ENCODE measurements at regions not wholly inside any gene's neighbourhood (a gene's known extent, or its start where the extent isn't known, plus 50 kb on each side); places are given as distances from the start of the nearest gene placed in this dataset.

DNA sequence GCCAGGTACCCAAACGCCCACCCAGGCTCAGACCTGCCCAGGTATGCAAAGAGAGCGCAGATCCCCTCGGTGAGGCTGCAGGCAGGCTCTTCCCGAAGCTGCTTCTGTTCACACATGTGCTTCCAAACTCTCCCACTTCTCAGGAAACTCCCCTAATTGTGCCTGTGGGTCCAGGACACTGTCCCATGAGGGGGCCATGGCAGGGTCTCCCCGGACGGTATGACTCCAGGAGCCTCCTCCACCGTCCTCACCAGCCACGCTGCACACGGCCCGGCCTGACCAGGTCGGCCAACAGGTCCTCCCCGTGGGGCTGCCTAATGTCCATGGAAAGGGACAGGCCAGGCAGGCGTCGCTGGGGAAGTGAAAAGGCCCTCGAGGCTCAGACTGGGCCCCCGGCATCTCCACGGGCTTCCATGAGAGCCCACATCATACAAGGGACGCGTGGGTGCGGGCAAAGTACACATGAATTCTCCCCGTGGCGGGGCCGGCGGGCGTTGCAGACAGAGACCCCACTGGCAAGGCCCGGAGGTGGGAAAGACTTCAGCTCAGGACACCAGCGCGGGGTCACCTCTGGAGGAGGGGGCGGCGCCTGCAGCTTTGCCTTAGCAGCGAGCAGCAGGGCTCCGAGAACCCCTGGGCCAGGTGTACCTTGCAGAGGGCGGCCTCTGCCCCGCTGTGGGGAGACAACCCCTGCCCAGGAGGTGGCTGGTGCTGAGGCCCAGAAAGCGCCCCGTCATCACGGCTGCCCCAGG is 526.1 kb downstream of the BRD1 start:
- Histone ChIP-seq H3K4me1 (ENCODE audit: control insufficient read depth, insufficient read depth, low read length) (no peaks in the 10 kb centered on the region), H3K9ac (ENCODE audit: low read length) (no peak overlapping the region), H3K27me3 (ENCODE audit: control insufficient read depth, insufficient read depth, low read length) (peaks cover 10% of the 10 kb centered on the region), H3K27ac (ENCODE audit: low read depth, low read length) (no peak overlapping the region), H3K4me3 (ENCODE audit: low read length) (no peak overlapping the region), H3K36me3 (ENCODE audit: control insufficient read depth, insufficient read depth, low read length) (no peaks in the 10 kb centered on the region)

GRCh38 chr22:49300951-49301397 is 526.7 kb downstream of the BRD1 start:
- Histone ChIP-seq H3K4me3 (ENCODE audit: low read length) (no peak overlapping the region), H3K27me3 (ENCODE audit: control insufficient read depth, insufficient read depth, low read length) (peaks cover 10% of the 10 kb centered on the region)

GRCh38 chr22:49300241-49300640 is 527.4 kb downstream of the BRD1 start:
- Histone ChIP-seq H3K4me1 (ENCODE audit: control insufficient read depth, insufficient read depth, low read length) (no peaks in the 10 kb centered on the region), H3K36me3 (ENCODE audit: control insufficient read depth, insufficient read depth, low read length) (no peaks in the 10 kb centered on the region), H3K4me3 (ENCODE audit: low read length) (no peak overlapping the region), H3K27me3 (ENCODE audit: control insufficient read depth, insufficient read depth, low read length) (peaks cover 10% of the 10 kb centered on the region), H3K9ac (ENCODE audit: low read length) (no peak overlapping the region), H3K27ac (ENCODE audit: low read depth, low read length) (no peak overlapping the region)

More at GRCh38 chr22:49300951-49301397, 526.7 kb downstream of the BRD1 start:
- no peak overlapping the region for H3K9ac ChIP-seq (ENCODE audit: low read length)
- H3K27ac ChIP-seq (ENCODE audit: low read depth, low read length): no peak overlapping the region
- no peaks in the 10 kb centered on the region for H3K36me3 ChIP-seq (ENCODE audit: control insufficient read depth, insufficient read depth, low read length)
- no peaks in the 10 kb centered on the region for H3K4me1 ChIP-seq (ENCODE audit: control insufficient read depth, insufficient read depth, low read length)

GRCh38 chr22:49299821-49300231 is 527.8 kb downstream of the BRD1 start:
- Histone ChIP-seq H3K4me1 (ENCODE audit: control insufficient read depth, insufficient read depth, low read length) (no peaks in the 10 kb centered on the region), H3K27me3 (ENCODE audit: control insufficient read depth, insufficient read depth, low read length) (peaks cover 10% of the 10 kb centered on the region), H3K36me3 (ENCODE audit: control insufficient read depth, insufficient read depth, low read length) (no peaks in the 10 kb centered on the region), H3K27ac (ENCODE audit: low read depth, low read length) (no peak overlapping the region), H3K9ac (ENCODE audit: low read length) (no peak overlapping the region), H3K4me3 (ENCODE audit: low read length) (no peak overlapping the region)

DNA sequence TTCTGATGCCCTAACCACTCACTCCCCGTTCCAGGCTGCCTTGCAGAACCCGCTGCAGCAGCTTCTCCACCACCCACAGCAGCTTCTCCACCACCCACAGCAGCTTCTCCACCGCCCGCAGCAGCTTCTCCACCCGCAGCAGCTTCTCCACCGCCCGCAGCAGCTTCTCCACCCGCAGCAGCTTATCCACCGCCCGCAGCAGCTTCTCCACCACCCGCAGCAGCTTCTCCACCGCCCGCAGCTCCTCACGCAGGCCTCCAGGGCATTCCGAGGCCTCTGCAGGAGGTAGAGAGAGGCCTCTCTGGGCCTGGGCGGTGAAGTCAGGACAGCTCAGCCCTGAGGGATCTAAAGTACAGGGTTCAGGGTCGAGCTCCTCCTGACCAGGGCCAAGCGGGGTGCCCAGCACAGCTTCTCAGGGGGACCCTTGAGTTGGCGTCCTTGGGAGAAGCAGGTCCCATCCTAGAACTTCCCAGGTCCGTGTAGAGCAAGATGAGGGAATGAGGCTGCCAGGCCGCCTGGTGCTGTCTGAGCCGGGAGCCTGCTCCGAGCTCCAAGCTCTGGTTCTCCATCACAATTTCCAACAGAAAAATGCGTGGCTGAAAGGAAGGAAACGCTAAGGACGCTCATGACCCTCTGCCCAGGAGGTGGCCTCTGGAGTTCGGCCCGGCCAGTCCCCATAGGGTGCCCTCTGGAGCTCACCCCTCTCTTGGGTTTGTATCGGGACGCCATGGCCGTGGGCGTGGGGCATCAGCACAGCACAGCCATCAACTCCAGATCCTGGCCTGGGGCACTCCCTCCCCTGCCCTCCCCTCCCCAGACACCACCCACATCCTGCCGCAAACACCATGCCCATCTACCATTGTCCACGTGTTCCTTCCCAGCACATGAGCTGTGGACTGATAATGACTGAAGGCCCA is 528.6 kb downstream of the BRD1 start:
- no peak overlapping the region for H3K4me3 ChIP-seq (ENCODE audit: low read length)
- H3K9ac ChIP-seq (ENCODE audit: low read length): no peak overlapping the region
- H3K27me3 ChIP-seq (ENCODE audit: control insufficient read depth, insufficient read depth, low read length): peaks cover 10% of the 10 kb centered on the region
- H3K27ac ChIP-seq (ENCODE audit: low read depth, low read length): no peak overlapping the region
- H3K36me3 ChIP-seq (ENCODE audit: control insufficient read depth, insufficient read depth, low read length): no peaks in the 10 kb centered on the region
- H3K4me1 ChIP-seq (ENCODE audit: control insufficient read depth, insufficient read depth, low read length): no peaks in the 10 kb centered on the region

- Histone ChIP-seq H3K4me3 (ENCODE audit: low read length) (no peak overlapping the region), H3K4me1 (ENCODE audit: control insufficient read depth, insufficient read depth, low read length) (no peaks in the 10 kb centered on the region), H3K27ac (ENCODE audit: low read depth, low read length) (no peak overlapping the region), H3K36me3 (ENCODE audit: control insufficient read depth, insufficient read depth, low read length) (no peaks in the 10 kb centered on the region), H3K9ac (ENCODE audit: low read length) (no peak overlapping the region), H3K27me3 (ENCODE audit: control insufficient read depth, insufficient read depth, low read length) (peaks cover under 1% of the 10 kb centered on the region)
These were observed 529.6 kb downstream of the BRD1 start for GRCh38 chr22:49297871-49298721.

DNA sequence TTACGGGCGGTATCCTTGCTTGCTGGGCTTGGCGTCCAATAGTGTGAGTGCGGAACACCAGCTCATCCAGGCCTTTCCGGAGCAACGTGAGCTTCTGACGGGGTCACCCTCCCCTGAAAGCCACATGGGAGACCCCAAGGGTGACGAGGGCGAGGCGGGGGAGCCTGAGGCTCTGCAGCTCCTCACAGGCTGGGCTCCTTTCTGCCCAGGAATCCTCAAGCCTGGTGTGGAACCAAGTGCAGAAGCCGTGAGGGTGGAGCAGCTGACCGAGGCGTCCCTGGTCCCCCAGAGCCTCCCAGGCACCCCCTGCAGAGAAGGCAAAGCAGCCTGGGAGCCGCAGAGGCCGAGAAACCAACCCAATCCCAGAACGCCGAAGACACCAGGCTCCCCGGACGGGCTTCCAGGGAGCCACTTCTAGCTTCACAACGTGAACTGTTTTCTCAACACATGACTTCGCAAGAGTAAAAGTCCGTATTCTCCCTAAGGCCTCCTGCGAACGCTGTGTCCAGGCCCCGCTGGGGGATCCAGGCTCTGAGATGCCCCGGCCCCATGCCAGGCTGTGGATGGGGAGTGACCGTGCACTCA is 530.3 kb downstream of the BRD1 start:
- H3K4me3 ChIP-seq (ENCODE audit: low read length): no peak overlapping the region
- H3K27ac ChIP-seq (ENCODE audit: low read depth, low read length): no peak overlapping the region
- H3K27me3 ChIP-seq (ENCODE audit: control insufficient read depth, insufficient read depth, low read length): no peaks in the 10 kb centered on the region
- H3K4me1 ChIP-seq (ENCODE audit: control insufficient read depth, insufficient read depth, low read length): no peaks in the 10 kb centered on the region
- H3K9ac ChIP-seq (ENCODE audit: low read length): no peak overlapping the region
- H3K36me3 ChIP-seq (ENCODE audit: control insufficient read depth, insufficient read depth, low read length): no peaks in the 10 kb centered on the region

- no peak overlapping the region for H3K27ac ChIP-seq (ENCODE audit: low read depth, low read length)
- H3K36me3 ChIP-seq (ENCODE audit: control insufficient read depth, insufficient read depth, low read length): no peaks in the 10 kb centered on the region
- H3K9ac ChIP-seq (ENCODE audit: low read length): no peak overlapping the region
- H3K4me1 ChIP-seq (ENCODE audit: control insufficient read depth, insufficient read depth, low read length): no peaks in the 10 kb centered on the region
- H3K27me3 ChIP-seq (ENCODE audit: control insufficient read depth, insufficient read depth, low read length): no peaks in the 10 kb centered on the region
- no peak overlapping the region for H3K4me3 ChIP-seq (ENCODE audit: low read length)
These were observed 531.1 kb downstream of the BRD1 start for GRCh38 chr22:49296561-49296960.

DNA sequence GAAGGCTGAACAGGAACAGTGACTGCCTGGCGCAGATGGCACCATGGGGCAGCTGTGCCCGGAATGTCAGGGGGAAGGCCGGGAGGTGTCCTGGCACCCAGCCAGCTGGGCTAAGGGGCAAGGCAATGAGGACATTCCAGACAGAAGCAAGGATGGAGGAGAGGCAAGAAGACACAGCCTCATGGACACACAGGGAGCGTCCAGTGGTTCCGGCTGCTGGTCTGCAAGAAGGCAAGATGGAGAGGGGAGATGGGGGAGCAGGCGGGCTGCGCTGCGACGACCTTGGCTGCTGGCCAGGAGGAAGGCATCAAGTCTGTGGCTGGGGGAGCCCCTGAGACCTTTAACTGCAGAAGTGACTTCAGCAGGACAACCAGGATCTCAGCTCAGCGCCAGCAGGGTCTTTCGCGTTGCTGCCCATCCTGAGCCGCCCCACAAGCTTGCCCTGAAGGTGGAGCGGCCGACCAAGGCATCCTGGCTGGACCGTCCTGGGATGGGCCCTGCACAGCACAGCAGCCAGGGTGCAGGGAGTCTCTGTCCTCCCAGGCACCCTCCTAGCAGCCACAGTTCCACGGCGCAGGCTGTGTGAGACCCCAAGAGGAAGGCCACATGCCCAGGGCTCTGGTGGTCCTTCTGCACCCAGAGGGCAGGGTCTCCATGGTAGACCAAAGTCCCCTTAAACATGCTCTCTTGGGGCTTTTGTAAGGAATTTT is 531.7 kb downstream of the BRD1 start:
- Histone ChIP-seq H3K9ac (ENCODE audit: low read length) (no peak overlapping the region), H3K27me3 (ENCODE audit: control insufficient read depth, insufficient read depth, low read length) (no peaks in the 10 kb centered on the region), H3K27ac (ENCODE audit: low read depth, low read length) (no peak overlapping the region), H3K4me3 (ENCODE audit: low read length) (no peak overlapping the region), H3K4me1 (ENCODE audit: control insufficient read depth, insufficient read depth, low read length) (no peaks in the 10 kb centered on the region), H3K36me3 (ENCODE audit: control insufficient read depth, insufficient read depth, low read length) (no peaks in the 10 kb centered on the region)

DNA sequence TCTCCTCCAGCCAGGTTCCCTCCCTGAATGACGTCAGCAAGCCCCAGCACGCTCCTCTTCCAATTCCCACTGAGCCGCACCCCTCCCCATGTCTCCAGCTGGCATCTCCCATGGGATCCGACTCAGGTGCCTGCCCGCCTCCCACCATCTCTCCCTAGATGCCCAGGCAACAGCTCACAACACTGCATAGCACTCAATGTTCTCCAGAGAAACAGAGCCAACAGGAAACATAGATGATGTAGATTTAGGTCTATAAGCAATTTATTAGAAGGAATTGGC is 532.3 kb downstream of the BRD1 start:
- Histone ChIP-seq H3K4me3 (ENCODE audit: low read length) (no peak overlapping the region), H3K4me1 (ENCODE audit: control insufficient read depth, insufficient read depth, low read length) (no peaks in the 10 kb centered on the region), H3K27ac (ENCODE audit: low read depth, low read length) (no peak overlapping the region), H3K36me3 (ENCODE audit: control insufficient read depth, insufficient read depth, low read length) (no peaks in the 10 kb centered on the region), H3K27me3 (ENCODE audit: control insufficient read depth, insufficient read depth, low read length) (no peaks in the 10 kb centered on the region), H3K9ac (ENCODE audit: low read length) (no peak overlapping the region)

GRCh38 chr22:49294656-49295464 is 532.8 kb downstream of the BRD1 start:
- Histone ChIP-seq H3K4me3 (ENCODE audit: low read length) (no peak overlapping the region), H3K9ac (ENCODE audit: low read length) (no peak overlapping the region), H3K4me1 (ENCODE audit: control insufficient read depth, insufficient read depth, low read length) (no peaks in the 10 kb centered on the region), H3K36me3 (ENCODE audit: control insufficient read depth, insufficient read depth, low read length) (no peaks in the 10 kb centered on the region), H3K27me3 (ENCODE audit: control insufficient read depth, insufficient read depth, low read length) (no peaks in the 10 kb centered on the region), H3K27ac (ENCODE audit: low read depth, low read length) (no peak overlapping the region)
